ENCODE measurements at regions not wholly inside any gene's neighbourhood (a gene's known extent, or its start where the extent isn't known, plus 50 kb on each side); places are given as distances from the start of the nearest gene placed in this dataset.

GRCh38 chr2:118301248-118301647 lies 213.0 kb downstream of the INSIG2 start:
- Mint-ChIP-seq H3K36me3 (ENCODE audit: low read depth) (no peaks in the 10 kb centered on the region), H3K27ac (no peak overlapping the region), H3K27me3 (peaks cover 16% of the 10 kb centered on the region), H3K9me3 (no peaks in the 10 kb centered on the region), H3K4me3 (no peak overlapping the region), H3K4me1 (ENCODE audit: low read depth) (no peaks in the 10 kb centered on the region)

GRCh38 chr2:118300832-118301231 lies 212.6 kb downstream of the INSIG2 start:
- Mint-ChIP-seq H3K27me3 (peaks cover 20% of the 10 kb centered on the region), H3K4me1 (ENCODE audit: low read depth) (no peaks in the 10 kb centered on the region), H3K36me3 (ENCODE audit: low read depth) (no peaks in the 10 kb centered on the region), H3K4me3 (no peak overlapping the region), H3K9me3 (no peaks in the 10 kb centered on the region), H3K27ac (no peak overlapping the region)

- Mint-ChIP-seq H3K36me3 (ENCODE audit: low read depth) (no peaks in the 10 kb centered on the region), H3K27ac (no peak overlapping the region), H3K4me1 (ENCODE audit: low read depth) (no peaks in the 10 kb centered on the region), H3K27me3 (peaks cover 36% of the 10 kb centered on the region), H3K9me3 (no peaks in the 10 kb centered on the region), H3K4me3 (no peak overlapping the region)
These were observed 208.4 kb downstream of the INSIG2 start for GRCh38 chr2:118296663-118297062.

GRCh38 chr2:118295592-118296390 lies 207.5 kb downstream of the INSIG2 start:
- no peak overlapping the region for H3K27ac Mint-ChIP-seq
- H3K4me3 Mint-ChIP-seq: no peak overlapping the region
- no peaks in the 10 kb centered on the region for H3K4me1 Mint-ChIP-seq (ENCODE audit: low read depth)
- peaks cover 36% of the 10 kb centered on the region for H3K27me3 Mint-ChIP-seq
- no peaks in the 10 kb centered on the region for H3K9me3 Mint-ChIP-seq
- no peaks in the 10 kb centered on the region for H3K36me3 Mint-ChIP-seq (ENCODE audit: low read depth)

- Mint-ChIP-seq H3K27me3 (peaks cover 32% of the 10 kb centered on the region), H3K4me3 (no peak overlapping the region), H3K36me3 (ENCODE audit: low read depth) (no peaks in the 10 kb centered on the region), H3K27ac (no peak overlapping the region), H3K9me3 (no peaks in the 10 kb centered on the region), H3K4me1 (ENCODE audit: low read depth) (no peaks in the 10 kb centered on the region)
These were observed 205.8 kb downstream of the INSIG2 start for GRCh38 chr2:118294063-118294462.

- Mint-ChIP-seq H3K27me3 (peaks cover 32% of the 10 kb centered on the region), H3K4me3 (no peak overlapping the region), H3K9me3 (no peaks in the 10 kb centered on the region)
These were observed 204.7 kb downstream of the INSIG2 start for GRCh38 chr2:118292991-118293390.

GRCh38 chr2:118291251-118291880 lies 203.1 kb downstream of the INSIG2 start:
- Mint-ChIP-seq H3K27ac (no peak overlapping the region), H3K36me3 (ENCODE audit: low read depth) (no peaks in the 10 kb centered on the region), H3K27me3 (peaks cover 21% of the 10 kb centered on the region), H3K4me3 (no peak overlapping the region), H3K4me1 (ENCODE audit: low read depth) (no peaks in the 10 kb centered on the region), H3K9me3 (no peaks in the 10 kb centered on the region)

More at GRCh38 chr2:118292991-118293390, 204.7 kb downstream of the INSIG2 start:
- Mint-ChIP-seq H3K4me1 (ENCODE audit: low read depth) (no peaks in the 10 kb centered on the region), H3K36me3 (ENCODE audit: low read depth) (no peaks in the 10 kb centered on the region), H3K27ac (no peak overlapping the region)

GRCh38 chr2:118290411-118291250 lies 202.4 kb downstream of the INSIG2 start:
- Mint-ChIP-seq H3K4me1 (ENCODE audit: low read depth) (no peaks in the 10 kb centered on the region), H3K27ac (no peak overlapping the region), H3K9me3 (no peaks in the 10 kb centered on the region), H3K27me3 (peaks cover 13% of the 10 kb centered on the region), H3K4me3 (no peak overlapping the region), H3K36me3 (ENCODE audit: low read depth) (no peaks in the 10 kb centered on the region)

- Mint-ChIP-seq H3K27me3 (peaks cover 29% of the 10 kb centered on the region), H3K4me1 (ENCODE audit: low read depth) (no peaks in the 10 kb centered on the region), H3K9me3 (no peaks in the 10 kb centered on the region), H3K27ac (no peak overlapping the region), H3K4me3 (no peak overlapping the region), H3K36me3 (ENCODE audit: low read depth) (no peaks in the 10 kb centered on the region)
These were observed 190.7 kb downstream of the INSIG2 start for GRCh38 chr2:118279005-118279404.

- H3K27ac Mint-ChIP-seq: no peak overlapping the region
- no peaks in the 10 kb centered on the region for H3K9me3 Mint-ChIP-seq
- H3K4me3 Mint-ChIP-seq: no peak overlapping the region
- H3K36me3 Mint-ChIP-seq (ENCODE audit: low read depth): no peaks in the 10 kb centered on the region
- no peaks in the 10 kb centered on the region for H3K4me1 Mint-ChIP-seq (ENCODE audit: low read depth)
- H3K27me3 Mint-ChIP-seq: peaks cover 25% of the 10 kb centered on the region
These were observed 189.8 kb downstream of the INSIG2 start for GRCh38 chr2:118278046-118278445.

GRCh38 chr2:118274841-118275510 lies 186.7 kb downstream of the INSIG2 start:
- H3K27me3 Mint-ChIP-seq: peaks cover 16% of the 10 kb centered on the region
- no peaks in the 10 kb centered on the region for H3K9me3 Mint-ChIP-seq
- no peaks in the 10 kb centered on the region for H3K36me3 Mint-ChIP-seq (ENCODE audit: low read depth)
- no peak overlapping the region for H3K27ac Mint-ChIP-seq
- H3K4me1 Mint-ChIP-seq (ENCODE audit: low read depth): no peaks in the 10 kb centered on the region
- no peak overlapping the region for H3K4me3 Mint-ChIP-seq

GRCh38 chr2:118272391-118272790 lies 184.1 kb downstream of the INSIG2 start:
- H3K27me3 Mint-ChIP-seq: peaks cover 9% of the 10 kb centered on the region
- no peaks in the 10 kb centered on the region for H3K4me1 Mint-ChIP-seq (ENCODE audit: low read depth)
- no peak overlapping the region for H3K27ac Mint-ChIP-seq
- H3K9me3 Mint-ChIP-seq: no peaks in the 10 kb centered on the region
- H3K4me3 Mint-ChIP-seq: no peak overlapping the region
- H3K36me3 Mint-ChIP-seq (ENCODE audit: low read depth): no peaks in the 10 kb centered on the region

GRCh38 chr2:118269408-118270051 lies 181.3 kb downstream of the INSIG2 start:
- peaks cover 4% of the 10 kb centered on the region for H3K27me3 Mint-ChIP-seq
- H3K27ac Mint-ChIP-seq: no peak overlapping the region
- no peaks in the 10 kb centered on the region for H3K9me3 Mint-ChIP-seq
- H3K4me3 Mint-ChIP-seq: no peak overlapping the region
- H3K4me1 Mint-ChIP-seq (ENCODE audit: low read depth): no peaks in the 10 kb centered on the region
- no peaks in the 10 kb centered on the region for H3K36me3 Mint-ChIP-seq (ENCODE audit: low read depth)

GRCh38 chr2:118268268-118268667 lies 180.0 kb downstream of the INSIG2 start:
- H3K27me3 Mint-ChIP-seq: peaks cover 4% of the 10 kb centered on the region
- H3K9me3 Mint-ChIP-seq: no peaks in the 10 kb centered on the region
- H3K27ac Mint-ChIP-seq: no peak overlapping the region
- H3K4me1 Mint-ChIP-seq (ENCODE audit: low read depth): no peaks in the 10 kb centered on the region
- H3K4me3 Mint-ChIP-seq: no peak overlapping the region
- H3K36me3 Mint-ChIP-seq (ENCODE audit: low read depth): no peaks in the 10 kb centered on the region
